ENCODE measurements at regions not wholly inside any gene's neighbourhood (a gene's known extent, or its start where the extent isn't known, plus 50 kb on each side); places are given as distances from the start of the nearest gene placed in this dataset.
"Not testable (repeated sequence)": the region's sequence is repeated elsewhere in the genome, so short reads cannot be mapped to it uniquely, and the experiment has no call there.

DNA sequence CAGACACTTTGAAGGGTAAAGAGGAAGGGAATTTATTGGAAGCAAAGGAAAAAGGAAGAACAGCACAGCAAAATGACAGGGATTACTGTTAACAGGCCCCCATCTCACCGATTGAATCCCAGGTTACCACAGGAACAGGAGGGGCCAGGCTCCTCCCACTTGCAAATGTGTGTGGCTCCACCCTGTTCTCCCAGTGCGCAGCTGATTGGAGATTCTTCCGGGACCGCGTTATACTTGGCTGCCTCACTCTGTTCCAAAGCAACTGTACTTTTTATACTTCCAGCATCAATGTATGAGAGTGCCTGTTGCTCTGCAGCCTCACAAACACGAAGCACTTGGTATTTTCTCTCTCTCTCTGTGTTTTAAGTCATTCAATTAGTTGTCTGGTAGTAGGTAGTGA, 273.6 kb upstream of the MDGA2 start:
- no peak for DNase-seq

DNA sequence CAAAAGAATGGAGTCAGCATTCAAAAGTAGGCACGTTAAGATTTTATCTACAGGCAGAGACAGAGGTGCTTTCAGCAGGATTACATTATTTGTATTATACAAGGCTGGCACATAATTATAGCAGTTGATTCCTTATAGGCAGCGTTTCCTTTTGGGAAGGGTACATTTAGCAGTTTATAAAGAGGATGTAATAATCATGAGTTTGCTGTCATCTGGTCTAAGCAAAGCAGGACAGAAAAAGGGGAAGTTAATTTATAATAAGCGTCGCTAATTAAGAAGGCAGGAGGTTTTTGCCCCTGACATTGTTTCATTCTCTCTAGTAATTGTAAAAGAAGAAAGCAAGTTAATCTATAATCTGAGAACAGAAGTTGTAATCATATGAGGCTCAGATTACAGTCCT, 259.9 kb upstream of the MDGA2 start:
- DNase-seq = no peak

DNA sequence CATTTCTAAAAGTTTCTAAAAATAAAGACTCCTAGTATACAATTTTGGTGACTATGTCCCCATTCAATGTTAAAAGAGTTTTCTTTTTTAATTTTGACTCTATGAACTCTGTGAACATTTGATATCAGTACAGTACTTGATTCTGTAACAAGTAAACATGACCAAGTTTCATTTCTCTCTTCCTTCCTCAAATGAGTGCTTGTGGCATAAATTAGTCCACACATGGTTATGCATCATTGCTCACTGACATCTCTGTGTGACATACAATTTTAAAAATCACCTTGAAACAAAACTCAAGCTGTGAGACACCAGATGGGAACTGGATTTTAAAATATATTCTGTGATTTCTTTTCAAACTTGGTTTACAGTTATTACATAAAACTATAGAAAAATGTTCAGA, 253.9 kb upstream of the MDGA2 start:
- no peak for DNase-seq

DNA sequence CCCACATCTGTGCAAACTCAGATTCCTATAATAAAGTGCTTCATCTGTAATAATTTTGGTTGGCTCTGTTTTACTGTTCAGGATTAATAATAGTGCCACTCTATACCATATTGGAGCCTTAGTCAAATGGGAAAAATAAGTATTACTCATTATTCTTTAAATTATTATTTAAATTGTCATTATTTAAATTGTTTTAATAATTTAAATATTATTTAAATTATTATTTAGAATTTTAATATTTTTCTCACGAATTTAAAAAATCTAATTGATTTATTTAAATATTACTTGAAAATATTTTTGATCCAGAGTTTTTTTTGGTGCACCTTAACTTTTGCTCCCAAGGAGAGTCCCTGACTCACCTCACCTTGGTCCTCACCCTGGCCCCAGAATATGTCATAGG, 245.7 kb upstream of the MDGA2 start:
- DNase-seq = no peak

DNA sequence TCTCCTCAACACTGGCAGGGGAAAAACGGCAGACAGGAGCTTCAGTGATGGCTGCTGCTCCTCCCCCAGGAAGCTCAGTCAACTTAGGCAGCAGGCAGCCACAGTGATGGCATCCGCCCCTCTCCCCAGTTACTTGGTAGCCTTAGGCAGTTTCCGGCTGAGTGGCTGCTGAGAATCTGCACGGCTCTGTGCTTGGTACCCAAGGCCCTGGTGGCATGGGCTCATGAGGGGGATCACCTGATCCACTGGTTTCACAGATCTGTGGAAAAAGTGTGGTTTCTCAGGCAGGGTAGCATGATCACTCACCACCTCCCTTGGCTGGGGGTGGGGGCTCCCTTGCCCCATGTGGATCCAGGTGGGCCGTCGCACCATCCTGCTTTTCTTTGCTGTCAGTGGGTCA, 244.6 kb upstream of the MDGA2 start:
- DNase-seq = no peak

DNA sequence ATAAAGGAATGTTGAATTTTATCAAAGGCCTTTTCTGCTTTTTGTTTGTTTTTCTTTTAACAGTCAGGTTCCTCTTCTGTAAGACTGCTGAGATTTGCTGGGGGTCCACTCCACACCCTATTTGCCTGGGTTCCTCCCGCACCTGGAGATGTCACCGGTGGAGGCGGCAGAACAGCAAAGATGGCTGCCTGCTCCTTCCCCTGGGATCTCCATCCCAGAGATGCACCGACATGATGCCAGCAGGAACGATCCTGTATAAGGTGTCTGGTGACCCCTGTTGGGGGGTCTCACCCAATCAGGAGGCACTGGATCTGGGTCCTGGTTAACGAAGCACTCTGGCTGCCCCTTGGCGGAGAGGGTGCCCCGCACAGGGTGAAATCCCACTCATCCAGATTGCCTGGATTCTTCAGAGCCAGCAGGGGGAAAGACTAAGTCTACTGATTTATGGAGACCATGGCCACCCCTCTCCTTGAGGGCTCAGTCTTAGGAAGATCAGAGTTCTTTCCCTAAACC, 244.0 kb upstream of the MDGA2 start:
- no peak for DNase-seq

DNA sequence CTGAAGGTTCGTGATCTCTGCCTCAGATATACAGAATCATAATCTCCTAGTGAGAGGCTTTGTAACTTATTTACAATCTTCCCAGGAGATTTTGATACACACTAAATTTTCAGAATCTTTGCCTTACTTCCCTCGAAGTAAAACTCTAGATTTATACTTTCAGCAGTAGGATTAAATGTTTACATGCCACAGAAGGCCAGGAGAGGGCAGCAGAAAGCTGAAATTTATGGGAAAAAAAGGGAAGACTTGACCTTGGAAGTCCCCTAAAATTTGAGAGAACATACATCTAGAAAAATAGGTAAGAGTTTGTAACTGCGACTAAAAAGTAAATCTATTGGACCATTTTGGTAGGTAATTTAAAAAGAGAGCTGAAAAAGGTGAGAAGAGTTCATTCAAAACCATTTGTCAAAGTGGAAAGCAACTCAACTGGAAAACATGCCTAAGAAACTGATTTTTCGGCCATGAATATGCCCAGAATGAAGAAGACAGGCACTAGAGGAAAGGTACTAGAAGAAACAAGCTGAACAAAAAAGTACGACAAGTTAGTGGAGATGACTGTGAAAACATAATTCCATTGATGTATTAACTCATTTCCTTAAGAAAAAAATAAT, 242.0 kb upstream of the MDGA2 start:
- DNase-seq = no peak

DNA sequence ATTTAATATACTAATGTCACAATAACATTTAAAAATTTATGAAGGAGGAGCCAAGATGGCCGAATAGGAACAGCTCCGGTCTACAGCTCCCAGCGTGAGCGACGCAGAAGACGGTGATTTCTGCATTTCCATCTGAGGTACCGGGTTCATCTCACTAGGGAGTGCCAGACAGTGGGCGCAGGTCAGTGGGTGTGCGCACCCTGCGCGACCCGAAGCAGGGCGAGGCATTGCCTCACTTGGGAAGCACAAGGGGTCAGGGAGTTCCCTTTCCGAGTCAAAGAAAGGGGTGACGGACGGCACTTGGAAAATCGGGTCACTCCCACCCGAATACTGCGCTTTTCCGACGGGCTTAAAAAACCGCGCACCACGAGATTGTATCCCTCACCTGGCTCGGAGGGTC, 225.7 kb upstream of the MDGA2 start:
- not testable (repeated sequence) for DNase-seq

DNA sequence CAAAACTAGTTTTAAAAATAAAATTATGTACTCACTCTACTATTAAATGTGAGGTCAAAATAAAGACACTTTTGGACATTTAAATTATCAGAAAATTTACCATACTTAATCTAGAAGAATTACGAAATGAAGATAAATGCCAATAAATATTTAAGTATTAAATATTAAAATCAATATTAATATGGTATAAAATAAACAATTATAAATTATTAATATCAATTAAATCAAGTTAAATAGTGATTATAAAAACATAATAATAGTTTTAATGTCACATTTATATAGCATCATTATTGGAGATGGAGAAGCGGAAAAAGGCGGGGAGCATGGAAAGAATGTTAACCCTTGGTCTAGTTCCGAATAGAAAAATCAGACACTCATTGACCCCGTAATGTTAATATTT, 224.3 kb upstream of the MDGA2 start:
- no peak for DNase-seq

DNA sequence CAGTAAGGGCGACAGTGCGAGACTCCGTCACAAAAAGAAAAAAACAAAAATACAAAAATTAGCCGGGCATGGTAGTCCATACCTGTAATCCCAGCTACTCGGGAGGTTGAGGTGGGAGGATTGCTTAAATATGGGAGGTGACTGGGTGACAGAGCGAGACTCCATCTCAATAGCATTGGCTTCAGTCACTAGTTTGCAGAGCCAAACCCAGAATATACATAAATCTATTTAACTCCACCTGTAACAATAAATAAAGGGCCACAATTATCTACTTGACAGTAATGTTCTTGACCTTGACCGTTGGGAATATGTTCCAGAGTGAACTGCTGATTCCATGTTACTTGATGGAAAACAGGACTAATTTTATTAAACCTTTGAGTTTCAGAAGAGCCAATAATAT, 198.9 kb upstream of the MDGA2 start:
- no peak for DNase-seq

DNA sequence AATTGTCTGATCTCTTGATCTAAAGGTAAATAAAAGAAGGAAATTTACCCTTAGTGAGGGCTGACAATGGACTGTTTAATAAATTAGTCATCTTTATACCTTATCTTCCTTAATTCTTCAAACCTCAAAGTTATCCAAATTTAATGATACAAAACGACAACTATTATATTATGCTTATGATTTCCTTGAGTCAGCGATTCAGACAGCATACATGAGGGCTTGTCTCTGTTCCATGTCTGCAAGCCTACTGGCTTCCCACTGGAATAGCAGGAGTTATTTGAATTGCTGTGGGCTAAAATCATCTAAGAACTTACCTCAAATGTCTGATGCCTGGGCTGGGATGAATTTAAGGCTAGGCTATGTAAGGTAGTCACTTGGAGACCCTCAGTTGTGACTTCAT, 197.2 kb upstream of the MDGA2 start:
- DNase-seq = no peak

DNA sequence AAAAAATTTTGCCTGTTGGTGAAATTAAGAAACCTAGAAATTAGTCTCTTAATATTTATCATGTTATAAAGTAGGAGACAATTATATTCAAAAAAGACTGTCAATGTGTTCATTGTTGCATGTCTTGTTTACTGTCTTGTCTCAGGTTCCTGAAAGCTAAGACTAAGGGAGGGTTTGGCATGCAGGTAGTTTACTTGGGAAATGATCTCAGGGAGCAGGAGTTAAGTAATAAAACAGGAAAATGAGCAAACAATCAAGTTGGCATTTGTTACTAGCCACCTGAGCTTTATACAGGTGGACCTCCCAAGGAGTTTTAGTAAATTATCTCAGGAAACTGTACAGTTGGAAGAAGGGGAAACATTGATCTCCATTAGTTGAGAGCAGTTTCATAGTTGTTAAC, 188.0 kb upstream of the MDGA2 start:
- no peak for DNase-seq

DNA sequence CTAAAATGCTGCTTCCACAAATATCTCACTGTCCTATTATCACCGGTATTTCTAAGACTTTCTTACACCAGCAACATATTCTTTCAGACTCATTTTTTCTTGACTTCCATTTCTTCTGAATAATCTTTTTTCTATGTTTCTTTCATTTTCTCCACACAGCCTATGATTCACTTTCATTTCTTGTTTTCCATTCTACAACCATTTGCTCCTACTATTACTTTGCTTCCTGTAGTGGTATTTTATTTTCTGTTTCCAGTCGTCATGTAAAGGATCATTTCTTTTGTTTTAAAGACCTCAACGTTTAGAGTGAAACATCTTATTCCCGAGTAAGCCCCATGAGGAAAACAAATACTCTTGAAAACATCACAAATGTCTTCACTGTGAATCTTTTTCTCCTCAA, 182.2 kb upstream of the MDGA2 start:
- DNase-seq = no peak

DNA sequence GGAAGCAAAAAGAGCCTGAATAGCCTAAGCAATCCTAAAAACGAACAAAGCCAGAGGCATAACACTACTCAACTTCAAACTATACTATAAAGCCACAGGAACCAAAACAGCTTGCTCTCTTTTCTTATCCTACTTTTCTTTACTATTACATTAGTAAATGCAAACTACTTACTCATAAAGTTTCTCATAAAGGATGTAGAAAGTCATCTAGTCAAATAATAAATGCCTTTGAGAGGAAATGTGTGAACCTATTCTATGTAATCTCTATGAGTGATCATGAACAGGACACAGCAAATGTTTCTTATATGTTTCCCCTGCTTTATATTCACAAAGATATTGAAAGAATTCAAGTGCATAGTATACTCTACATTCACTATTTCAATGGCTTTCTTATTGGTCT, 176.9 kb upstream of the MDGA2 start:
- no peak for DNase-seq

DNA sequence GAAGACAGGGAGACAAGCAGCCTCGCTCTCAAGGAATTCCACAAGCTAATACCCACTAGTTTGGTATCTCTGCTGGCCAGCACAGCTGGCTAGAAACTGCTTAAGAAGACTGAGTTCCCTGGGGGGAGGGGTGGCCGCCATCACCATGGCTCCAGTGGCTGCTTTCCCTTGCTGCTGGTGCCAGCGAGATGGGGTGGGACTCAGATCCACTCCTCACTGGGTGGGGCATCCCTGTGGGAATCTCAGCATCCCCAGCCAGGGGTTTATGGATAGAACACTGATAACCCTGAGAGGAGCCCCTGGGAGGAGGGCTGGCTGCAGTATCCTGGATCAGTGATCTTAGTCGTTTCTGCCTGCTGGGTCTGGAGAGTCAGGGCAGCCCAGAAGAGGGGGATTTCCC, 170.6 kb upstream of the MDGA2 start:
- DNase-seq = no peak

DNA sequence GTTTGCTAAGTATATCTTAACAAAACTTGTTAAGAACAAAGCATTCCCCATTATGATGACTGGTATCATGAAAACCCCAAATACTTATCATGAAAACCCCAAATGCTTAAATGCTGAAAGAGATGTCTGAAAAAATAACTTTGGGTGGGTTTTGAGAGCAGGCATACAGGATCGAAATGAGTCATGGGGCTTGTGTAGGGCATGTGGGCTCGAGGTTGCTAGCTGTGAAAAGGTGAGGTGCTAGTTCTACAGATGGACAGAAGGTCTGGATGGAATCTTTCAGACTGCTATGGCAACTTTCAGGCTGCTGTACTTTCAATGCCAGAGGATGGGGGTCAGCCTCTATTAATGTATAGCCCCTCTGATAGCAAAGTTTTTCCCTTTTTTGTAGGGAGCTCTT, 167.8 kb upstream of the MDGA2 start:
- no peak for DNase-seq

DNA sequence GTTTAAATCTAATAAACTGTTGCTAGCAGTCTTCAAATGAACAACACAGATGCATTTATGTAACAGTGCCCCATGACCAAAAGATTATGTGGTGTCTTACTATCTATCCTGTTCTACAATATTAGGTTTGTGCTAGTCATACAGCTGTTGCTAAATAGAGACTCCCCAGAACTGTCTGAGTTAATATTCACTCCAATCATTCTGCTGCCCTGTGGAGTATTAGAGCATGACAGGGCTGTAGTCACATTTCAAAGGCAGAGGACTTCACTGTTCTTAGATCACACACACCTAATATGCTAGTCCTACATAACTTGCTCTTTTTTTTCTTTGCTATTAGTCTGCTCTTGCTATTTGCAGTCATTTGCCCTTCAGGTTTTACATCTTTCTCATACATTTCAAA, 157.6 kb upstream of the MDGA2 start:
- DNase-seq = no peak

DNA sequence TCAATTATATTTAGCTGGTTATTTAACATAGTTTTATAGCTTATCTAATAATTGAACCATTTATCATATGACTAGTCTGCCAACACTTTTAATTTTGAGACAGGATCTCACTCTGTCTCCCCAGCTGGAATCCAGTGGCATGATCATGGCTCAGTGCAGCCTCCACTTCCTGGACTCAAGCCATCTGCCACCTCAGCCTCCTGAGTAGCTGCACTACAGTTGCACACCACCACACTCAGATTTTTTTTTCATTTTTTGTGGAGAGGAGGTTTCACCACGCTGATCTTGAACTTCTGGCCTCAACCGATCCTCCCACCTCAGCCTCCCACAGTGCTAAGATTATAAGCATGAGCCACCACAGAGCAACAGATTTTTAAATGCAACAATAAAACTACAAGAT, 151.4 kb upstream of the MDGA2 start:
- no peak for DNase-seq

DNA sequence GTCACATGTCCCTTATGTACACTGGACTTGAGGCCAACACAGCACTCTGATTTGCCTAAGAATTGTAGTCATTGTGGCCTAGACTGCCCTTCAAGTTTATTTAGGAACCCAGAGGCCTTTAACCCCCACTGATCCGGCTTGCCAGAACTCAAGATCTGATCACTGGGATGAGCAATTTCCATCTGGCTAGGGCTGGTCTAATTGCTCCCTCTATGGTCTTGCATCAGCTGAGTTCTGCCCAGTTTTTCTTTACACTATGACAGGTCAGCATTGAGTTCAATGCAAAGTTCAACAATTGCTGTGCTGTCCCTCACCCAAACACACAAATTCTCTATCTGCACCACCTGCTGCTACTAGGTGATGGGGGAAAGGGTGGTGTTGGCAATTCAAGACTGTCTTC, 146.9 kb upstream of the MDGA2 start:
- DNase-seq = no peak

DNA sequence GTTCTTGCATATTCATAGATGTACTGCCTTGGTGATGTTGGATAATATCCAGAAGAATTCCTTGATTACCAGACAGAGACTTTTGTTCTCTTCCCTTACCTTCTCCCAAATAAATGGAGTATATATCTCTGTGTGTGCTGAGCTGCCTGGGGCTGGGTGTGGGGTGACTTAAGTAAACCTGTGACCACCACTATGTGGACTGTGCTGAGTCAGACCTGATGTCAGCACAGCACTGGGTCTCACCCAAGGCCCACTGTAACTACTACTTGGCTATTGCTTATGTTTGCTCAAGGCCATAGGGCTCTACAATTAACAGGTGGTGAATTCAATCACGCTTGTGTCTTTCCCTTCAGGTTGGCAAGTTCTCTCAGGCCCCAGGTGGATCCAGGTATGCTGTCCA, 145.7 kb upstream of the MDGA2 start:
- no peak for DNase-seq

DNA sequence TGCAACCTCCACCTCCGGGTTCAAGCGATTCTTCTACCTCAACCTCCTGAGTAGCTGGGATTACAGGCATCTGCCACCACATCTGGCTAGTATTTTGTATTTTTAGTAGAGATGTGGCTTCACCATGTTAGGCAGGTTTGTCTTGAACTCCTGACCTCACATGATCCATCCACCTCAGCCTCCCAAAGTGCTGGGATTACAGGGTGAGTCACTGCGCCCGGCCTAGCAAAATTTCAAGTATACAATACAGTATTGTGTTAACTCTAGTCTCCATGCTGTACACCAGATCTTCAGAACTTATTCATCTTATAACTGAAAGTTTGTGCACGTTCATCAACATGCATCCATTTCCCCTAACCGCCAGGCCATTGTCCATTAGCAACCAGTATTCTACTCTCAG, 115.1 kb upstream of the MDGA2 start:
- DNase-seq = no peak

DNA sequence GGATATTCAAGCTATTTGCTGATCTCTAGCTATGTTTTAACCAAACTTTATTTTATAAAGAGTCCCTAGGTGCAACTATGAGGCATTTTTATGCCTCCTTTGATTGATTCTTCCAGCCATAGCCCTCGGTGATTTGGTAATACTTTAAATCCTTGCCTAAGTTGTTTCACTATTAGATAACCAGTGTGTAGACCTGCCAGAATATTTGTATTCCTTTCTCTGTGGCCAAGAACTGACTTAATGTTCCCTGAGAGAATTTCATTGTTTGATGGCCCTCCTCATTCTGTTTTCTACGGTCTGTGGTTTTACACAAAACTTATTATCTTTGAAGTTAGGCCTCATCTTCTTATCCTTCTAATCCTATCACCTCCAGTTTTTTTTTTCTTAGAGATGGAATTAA, 109.7 kb upstream of the MDGA2 start:
- DNase-seq = no peak

DNA sequence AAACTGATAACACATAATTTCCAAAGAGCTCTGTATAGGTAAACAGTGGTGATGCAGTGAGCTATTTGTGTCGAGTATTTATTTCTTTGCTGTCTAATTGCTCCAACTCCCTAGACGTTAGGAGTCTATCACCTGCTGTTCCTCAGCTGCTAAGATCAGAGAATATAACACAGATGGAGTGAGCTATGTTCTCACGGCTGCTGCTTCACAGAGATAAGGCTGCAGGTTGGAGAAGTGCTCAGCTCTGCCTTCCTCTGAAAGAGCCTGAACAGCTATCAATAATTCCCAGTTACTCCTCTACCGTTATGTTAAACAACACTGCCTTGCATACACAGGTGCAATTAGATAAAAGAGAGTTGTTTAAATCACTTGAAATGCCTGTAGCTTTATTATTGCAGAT, 103.2 kb upstream of the MDGA2 start:
- no peak for DNase-seq

DNA sequence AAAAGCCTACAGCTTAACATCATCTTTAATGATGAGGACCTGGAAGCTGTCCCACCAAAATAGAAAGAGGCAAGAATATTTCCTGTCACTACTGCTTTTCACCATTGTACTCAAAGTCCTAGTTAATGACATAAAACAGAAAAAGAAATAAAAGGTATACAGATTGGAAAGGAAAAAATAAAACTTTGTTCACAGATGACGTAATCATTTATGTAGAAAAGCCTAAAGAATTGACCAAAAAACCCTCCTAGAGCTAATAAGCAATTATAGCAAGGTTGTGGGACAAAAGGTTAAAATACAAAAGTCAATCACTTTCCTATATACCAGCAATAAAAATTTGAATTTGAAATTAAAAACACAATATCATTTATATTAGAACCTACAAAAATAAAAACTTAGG, 97.2 kb upstream of the MDGA2 start:
- no peak for DNase-seq

DNA sequence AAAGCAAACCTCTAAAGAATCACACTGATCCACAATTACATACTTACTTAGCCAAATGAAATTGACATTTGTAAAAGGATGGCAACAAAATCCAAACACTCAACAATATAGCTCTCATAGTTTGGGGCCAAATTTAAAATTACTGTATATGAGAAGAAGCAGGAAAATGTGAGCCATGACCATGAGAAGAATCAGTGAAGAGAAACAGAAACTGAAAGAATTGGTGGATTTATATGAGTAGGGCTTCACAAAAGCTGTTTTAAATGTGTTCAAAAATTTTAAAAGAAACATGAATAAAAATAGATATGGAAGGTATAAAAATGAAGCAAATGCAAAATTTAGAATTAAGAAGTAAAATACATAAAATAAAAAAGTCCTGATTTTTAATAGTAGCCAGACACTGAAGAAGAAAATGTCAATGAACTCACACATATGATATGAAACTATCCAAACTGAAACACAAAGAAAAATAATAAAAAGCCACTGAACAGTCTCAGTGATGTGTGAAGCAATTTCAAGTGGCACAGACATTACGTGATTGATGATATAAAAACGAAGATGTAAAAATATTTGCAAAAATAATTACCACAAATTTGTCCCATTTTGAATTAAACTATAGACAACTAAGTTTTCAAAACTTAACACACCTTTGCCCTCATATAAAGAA, 87.9 kb upstream of the MDGA2 start:
- no peak for DNase-seq

Measured in CD4-positive, alpha-beta T cell treated with Interleukin-12 subunit alpha and Interleukin-12 subunit beta, for 1 hour (primary cell).